ENCODE measurements at regions not wholly inside any gene's neighbourhood (a gene's known extent, or its start where the extent isn't known, plus 50 kb on each side); places are given as distances from the start of the nearest gene placed in this dataset.

GRCh38 chr5:133687212-133688061, 75.1 kb upstream of the FSTL4 start:
- TF ChIP-seq CTCF (conservative IDR thresholded peaks at IDR 0.05): no peak
- H3K27ac ChIP-seq: no peak overlapping the region

- TF ChIP-seq CTCF (conservative IDR thresholded peaks at IDR 0.05): no peak
- no peak overlapping the region for H3K27ac ChIP-seq
Observed at GRCh38 chr5:133686566-133686965, 74.2 kb upstream of the FSTL4 start.

GRCh38 chr5:133685402-133686018, 73.2 kb upstream of the FSTL4 start:
- TF ChIP-seq CTCF (conservative IDR thresholded peaks at IDR 0.05): no peak

GRCh38 chr5:133683646-133684596, 71.6 kb upstream of the FSTL4 start:
- H3K27ac ChIP-seq: no peak overlapping the region

More at GRCh38 chr5:133685402-133686018, 73.2 kb upstream of the FSTL4 start:
- H3K27ac ChIP-seq: no peak overlapping the region

GRCh38 chr5:133682451-133682850, 70.1 kb upstream of the FSTL4 start:
- no peak for TF ChIP-seq CTCF (conservative IDR thresholded peaks at IDR 0.05)
- H3K27ac ChIP-seq: no peak overlapping the region

More at GRCh38 chr5:133683646-133684596, 71.6 kb upstream of the FSTL4 start:
- TF ChIP-seq CTCF (conservative IDR thresholded peaks at IDR 0.05): no peak

- TF ChIP-seq CTCF (conservative IDR thresholded peaks at IDR 0.05): no peak
- H3K27ac ChIP-seq: no peak overlapping the region
Observed at GRCh38 chr5:133681896-133682295, 69.6 kb upstream of the FSTL4 start.

Measured in VCaP (cell line).